Endodermal cell (in vitro differentiated cells): ENCODE measurements at regions not wholly inside any gene's neighbourhood (a gene's known extent, or its start where the extent isn't known, plus 50 kb on each side); places are given as distances from the start of the nearest gene placed in this dataset.

Experiments
- DNase-seq: peaks from one replicate; pipeline ENCODE4 v3.0.0-alpha.2; 2017
- H3K27ac ChIP-seq: 2 replicates; pipeline ENCODE4 v1.5.1; 2013; ENCODE audit warnings: mild to moderate bottlenecking, low read depth, low read length, moderate library complexity
- H3K27me3 ChIP-seq: 2 replicates; pipeline ENCODE4 v1.6.1; 2013; ENCODE audit warnings: mild to moderate bottlenecking, low read length, moderate library complexity; ENCODE audit not compliant: insufficient read depth, control insufficient read depth, poor library complexity, severe bottlenecking
- H3K36me3 ChIP-seq: 2 replicates; pipeline ENCODE4 v1.7.0; 2013; ENCODE audit warnings: mild to moderate bottlenecking, low read length, moderate library complexity; ENCODE audit not compliant: control insufficient read depth, insufficient read depth
- H3K4me1 ChIP-seq: one replicate; pipeline ENCODE4 v1.7.0; 2013; ENCODE audit warnings: low read length; ENCODE audit not compliant: control insufficient read depth, insufficient read depth
- H3K4me3 ChIP-seq: 2 replicates; pipeline ENCODE4 v1.5.1; 2013; ENCODE audit warnings: mild to moderate bottlenecking, low read length, moderate library complexity
- H3K9ac ChIP-seq: 2 replicates; pipeline ENCODE4 v1.6.1; 2013; ENCODE audit warnings: mild to moderate bottlenecking, low read length, moderate library complexity; ENCODE audit not compliant: poor library complexity, severe bottlenecking; ENCODE audit errors: extremely low read depth
- H3K9me3 ChIP-seq: 2 replicates; pipeline ENCODE4 v1.6.1; 2013; ENCODE audit warnings: mild to moderate bottlenecking, low read length, moderate library complexity; ENCODE audit not compliant: control insufficient read depth
- H3K27ac Mint-ChIP-seq: 2 replicates; pipeline ENCODE4 v1.8.0; 2020; ENCODE audit warnings: mixed read lengths
- H3K27me3 Mint-ChIP-seq: 2 replicates; pipeline ENCODE4 v1.8.0; 2021; ENCODE audit warnings: mild to moderate bottlenecking, mixed read lengths; ENCODE audit not compliant: insufficient read depth
- H3K36me3 Mint-ChIP-seq: 2 replicates; pipeline ENCODE4 v1.8.0; 2020; ENCODE audit warnings: low read depth, mixed read lengths
- H3K4me1 Mint-ChIP-seq: 2 replicates; pipeline ENCODE4 v1.8.0; 2020; ENCODE audit warnings: mixed read lengths
- H3K4me3 Mint-ChIP-seq: 2 replicates; pipeline ENCODE4 v1.8.0; 2020; ENCODE audit warnings: mild to moderate bottlenecking, moderate library complexity, mixed read lengths
- H3K9me3 Mint-ChIP-seq: 2 replicates; pipeline ENCODE4 v1.8.0; 2020; ENCODE audit warnings: mild to moderate bottlenecking, mixed read lengths
- CTCF ChIP-seq: fragments of 200-600 bp; sonication (generic); conservative IDR thresholded peaks from 2 replicates; pipeline ENCODE4 v1.5.0; 2021; ENCODE audit warnings: antibody characterized with exemption, mild to moderate bottlenecking
- WGBS, 2 experiments: methylation state at CpG; one replicate each; pipeline versions ENCODE4 v1.1.5 to v1.1.7; 2013; ENCODE audit warnings: missing lambda C conversion rate in 2 of 2, mixed read lengths in 1 of 2; ENCODE audit not compliant: insufficient coverage in 1 of 2, insufficient read length in 1 of 2; 5-methylcytosine and 5-hydroxymethylcytosine counted together

- Histone ChIP-seq H3K9me3 (no peaks in the 10 kb centered on the region), H3K27ac (no peak overlapping the region), H3K9ac (no peak overlapping the region), H3K4me1 (no peaks in the 10 kb centered on the region), H3K4me3 (no peak overlapping the region), H3K27me3 (no peaks in the 10 kb centered on the region), H3K36me3 (no peaks in the 10 kb centered on the region)
- WGBS, 2 experiments: 89 to 95% methylated on average over 2 to 4 of the region's 4 CpGs
- H3K4me3 Mint-ChIP-seq: no peak overlapping the region
- no peak for TF ChIP-seq CTCF
- no peaks in the 10 kb centered on the region for H3K4me1 Mint-ChIP-seq
- H3K27ac Mint-ChIP-seq: no peak overlapping the region
- no peaks in the 10 kb centered on the region for H3K27me3 Mint-ChIP-seq
- no peak for DNase-seq
- H3K9me3 Mint-ChIP-seq: no peaks in the 10 kb centered on the region
- no peaks in the 10 kb centered on the region for H3K36me3 Mint-ChIP-seq
Observed at GRCh38 chr15:38049891-38050290, 115.5 kb downstream of the TMCO5A start.

- Mint-ChIP-seq H3K27me3 (no peaks in the 10 kb centered on the region), H3K4me3 (no peak overlapping the region), H3K36me3 (no peaks in the 10 kb centered on the region), H3K27ac (no peak overlapping the region), H3K9me3 (no peaks in the 10 kb centered on the region), H3K4me1 (peaks cover 6% of the 10 kb centered on the region)
- H3K4me1 ChIP-seq: no peaks in the 10 kb centered on the region
- no peaks in the 10 kb centered on the region for H3K9me3 ChIP-seq
- TF ChIP-seq CTCF: no peak
- H3K27ac ChIP-seq: no peak overlapping the region
- H3K4me3 ChIP-seq: no peak overlapping the region
- 82 to 93% methylated on average over 3 of the region's 4 CpGs for WGBS, 2 experiments
- no peaks in the 10 kb centered on the region for H3K36me3 ChIP-seq
- H3K27me3 ChIP-seq: no peaks in the 10 kb centered on the region
- no peak for DNase-seq
- no peak overlapping the region for H3K9ac ChIP-seq
Observed at GRCh38 chr15:38050529-38051448, 116.3 kb downstream of the TMCO5A start.

- no peak for TF ChIP-seq CTCF
- Mint-ChIP-seq H3K4me1 (peaks cover 6% of the 10 kb centered on the region), H3K27ac (no peak overlapping the region), H3K27me3 (no peaks in the 10 kb centered on the region), H3K36me3 (no peaks in the 10 kb centered on the region), H3K4me3 (no peak overlapping the region), H3K9me3 (no peaks in the 10 kb centered on the region)
- H3K9ac ChIP-seq: no peak overlapping the region
- no peak for DNase-seq
- WGBS, 2 experiments: 92 to 93% methylated on average over 2 of the region's 2 CpGs
- H3K4me3 ChIP-seq: no peak overlapping the region
- H3K36me3 ChIP-seq: no peaks in the 10 kb centered on the region
- no peaks in the 10 kb centered on the region for H3K9me3 ChIP-seq
- H3K4me1 ChIP-seq: no peaks in the 10 kb centered on the region
- no peak overlapping the region for H3K27ac ChIP-seq
- no peaks in the 10 kb centered on the region for H3K27me3 ChIP-seq
Observed at GRCh38 chr15:38053205-38053604, 118.8 kb downstream of the TMCO5A start.
